DND-41 (cell line): ENCODE measurements at regions not wholly inside any gene's neighbourhood (a gene's known extent, or its start where the extent isn't known, plus 50 kb on each side); places are given as distances from the start of the nearest gene placed in this dataset.

Experiments used
- ATAC-seq: fragments of 200-7000 bp; cut with Tn5 transposase; 3 replicates; pipeline ENCODE4 v1.9.1; 2021; ENCODE audit warnings: low read depth; ENCODE audit not compliant: insufficient read depth
- DNase-seq: peaks from one replicate; pipeline ENCODE4 v3.0.0-alpha.2; 2020
- H2AFZ ChIP-seq: 2 replicates; pipeline ENCODE4 v1.6.0; 2012; ENCODE audit warnings: low read depth, low read length
- H3K27ac ChIP-seq: 2 replicates; pipeline ENCODE4 v1.5.1; 2012; ENCODE audit warnings: low read length, inconsistent platforms
- H3K27me3 ChIP-seq: fragments of 200-600 bp; sonication (generic); 2 replicates; pipeline ENCODE4 v1.6.0; 2012; ENCODE audit warnings: low read length, mild to moderate bottlenecking, inconsistent platforms; ENCODE audit not compliant: insufficient read depth, poor library complexity
- H3K36me3 ChIP-seq: 2 replicates; pipeline ENCODE4 v1.5.1; 2012; ENCODE audit warnings: low read length, inconsistent platforms; ENCODE audit not compliant: insufficient read depth
- H3K4me1 ChIP-seq: 2 replicates; pipeline ENCODE4 v1.5.1; 2012; ENCODE audit warnings: mild to moderate bottlenecking, low read length; ENCODE audit not compliant: insufficient read depth
- H3K4me2 ChIP-seq: 2 replicates; pipeline ENCODE4 v1.6.0; 2012; ENCODE audit warnings: mild to moderate bottlenecking, moderate library complexity, low read length, inconsistent platforms; ENCODE audit not compliant: insufficient read depth
- H3K4me3 ChIP-seq, 2 experiments: fragments of 200-600 bp in 1 of 2; shearing (Covaris generic) in 1 of 2; 2 replicates each; pipeline ENCODE4 v1.5.1; 2012 to 2016; ENCODE audit warnings: inconsistent platforms in 2 of 2, low read length in 2 of 2, mild to moderate bottlenecking in 2 of 2, low read depth in 1 of 2, moderate library complexity in 1 of 2
- H3K79me2 ChIP-seq: 2 replicates; pipeline ENCODE4 v1.6.0; 2012; ENCODE audit warnings: low read length, inconsistent platforms; ENCODE audit not compliant: insufficient read depth
- H3K9ac ChIP-seq: 2 replicates; pipeline ENCODE4 v1.6.0; 2012; ENCODE audit warnings: low read depth, mild to moderate bottlenecking, inconsistent platforms, low read length, moderate library complexity
- H3K9me3 ChIP-seq: 2 replicates; pipeline ENCODE4 v1.5.1; 2012; ENCODE audit warnings: low read length, moderate library complexity, mild to moderate bottlenecking, inconsistent platforms; ENCODE audit not compliant: insufficient read depth, severe bottlenecking
- H4K20me1 ChIP-seq: 2 replicates; pipeline ENCODE4 v1.6.0; 2012; ENCODE audit warnings: low read length; ENCODE audit not compliant: insufficient read depth
- EZH2 ChIP-seq: IDR thresholded peaks from 3 replicates; pipeline ENCODE4 v1.6.1; 2012; ENCODE audit warnings: borderline replicate concordance, low read depth, mild to moderate bottlenecking, moderate library complexity, low read length, inconsistent platforms; ENCODE audit not compliant: severe bottlenecking
- TF ChIP-seq, protein P1 (sequence below): IDR thresholded peaks from 2 replicates; pipeline ENCODE4 v1.5.1; 2012; ENCODE audit warnings: borderline replicate concordance, low read length, moderate library complexity, mild to moderate bottlenecking; ENCODE audit not compliant: poor library complexity, severe bottlenecking; ENCODE audit errors: extremely low read depth

DNA sequence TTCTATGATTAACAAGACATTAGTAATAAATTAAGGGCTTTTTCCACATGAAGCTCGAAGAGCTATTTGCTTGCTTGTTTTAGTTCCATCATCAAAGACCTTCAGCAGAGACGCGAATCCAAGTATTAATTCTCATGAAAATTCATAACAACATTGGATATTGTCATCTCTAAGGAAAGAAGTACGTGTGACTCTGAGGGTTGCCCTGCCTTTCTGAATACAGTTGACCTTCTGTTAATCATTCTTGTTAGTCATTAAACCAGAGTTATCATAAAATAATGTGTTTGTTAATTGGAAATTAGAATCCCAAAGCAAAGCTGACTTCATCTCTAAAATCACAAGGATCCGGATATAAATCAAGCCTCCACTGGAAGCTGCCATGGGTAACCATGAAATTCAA, 222.5 kb downstream of the ZNF608 start:
- Histone ChIP-seq H3K9me3 (no peaks in the 10 kb centered on the region), H3K36me3 (no peaks in the 10 kb centered on the region), H3K79me2 (no peaks in the 10 kb centered on the region), H3K27ac (no peak overlapping the region), H3K4me1 (peaks cover 9% of the 10 kb centered on the region; the same call in 1 of the 2 replicates), H4K20me1 (no peaks in the 10 kb centered on the region), H3K9ac (no peak overlapping the region), H3K4me3 (no peak overlapping the region), H2AFZ (no peak overlapping the region), H3K27me3 (no peaks in the 10 kb centered on the region), H3K4me2 (no peak overlapping the region)
- no peak for TF ChIP-seq EZH2
- TF ChIP-seq, protein P1, sequence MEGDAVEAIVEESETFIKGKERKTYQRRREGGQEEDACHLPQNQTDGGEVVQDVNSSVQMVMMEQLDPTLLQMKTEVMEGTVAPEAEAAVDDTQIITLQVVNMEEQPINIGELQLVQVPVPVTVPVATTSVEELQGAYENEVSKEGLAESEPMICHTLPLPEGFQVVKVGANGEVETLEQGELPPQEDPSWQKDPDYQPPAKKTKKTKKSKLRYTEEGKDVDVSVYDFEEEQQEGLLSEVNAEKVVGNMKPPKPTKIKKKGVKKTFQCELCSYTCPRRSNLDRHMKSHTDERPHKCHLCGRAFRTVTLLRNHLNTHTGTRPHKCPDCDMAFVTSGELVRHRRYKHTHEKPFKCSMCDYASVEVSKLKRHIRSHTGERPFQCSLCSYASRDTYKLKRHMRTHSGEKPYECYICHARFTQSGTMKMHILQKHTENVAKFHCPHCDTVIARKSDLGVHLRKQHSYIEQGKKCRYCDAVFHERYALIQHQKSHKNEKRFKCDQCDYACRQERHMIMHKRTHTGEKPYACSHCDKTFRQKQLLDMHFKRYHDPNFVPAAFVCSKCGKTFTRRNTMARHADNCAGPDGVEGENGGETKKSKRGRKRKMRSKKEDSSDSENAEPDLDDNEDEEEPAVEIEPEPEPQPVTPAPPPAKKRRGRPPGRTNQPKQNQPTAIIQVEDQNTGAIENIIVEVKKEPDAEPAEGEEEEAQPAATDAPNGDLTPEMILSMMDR, result no peak
- no peak for ATAC-seq
- no peak for DNase-seq

DNA sequence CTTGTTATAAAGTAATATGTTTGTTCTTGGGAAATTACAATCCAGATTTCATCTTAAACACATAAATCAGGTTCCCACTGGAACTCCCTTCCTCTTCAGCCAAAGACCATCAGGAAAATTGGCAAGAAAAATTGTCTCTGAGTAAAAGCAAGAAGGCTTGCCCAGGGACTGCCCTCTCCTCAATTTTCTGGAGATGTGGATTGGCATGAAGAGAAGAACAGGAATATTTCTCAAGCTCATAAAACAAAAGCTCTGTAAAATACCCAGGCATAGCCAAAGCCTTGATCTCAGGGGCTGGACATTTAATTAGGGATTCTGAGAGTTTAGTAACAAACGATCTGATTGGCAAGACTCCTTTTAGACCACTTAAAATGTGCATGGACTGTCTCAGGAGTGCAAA, 223.4 kb downstream of the ZNF608 start:
- no peak overlapping the region for H3K27ac ChIP-seq
- H3K79me2 ChIP-seq, result no peaks in the 10 kb centered on the region
- H3K36me3 ChIP-seq, result no peaks in the 10 kb centered on the region
- no peak overlapping the region for H3K4me2 ChIP-seq
- TF ChIP-seq, protein P1, result no peak
- no peak for TF ChIP-seq EZH2
- H3K9ac ChIP-seq, result no peak overlapping the region
- no peak overlapping the region for H3K4me3 ChIP-seq
- H2AFZ ChIP-seq, result no peak overlapping the region
- no peak for ATAC-seq
- no peak for DNase-seq
- H3K4me1 ChIP-seq, result peaks cover 5% of the 10 kb centered on the region; the same call in 1 of the 2 replicates
- no peaks in the 10 kb centered on the region for H3K9me3 ChIP-seq
- H3K27me3 ChIP-seq, result no peaks in the 10 kb centered on the region
- H4K20me1 ChIP-seq, result no peaks in the 10 kb centered on the region

DNA sequence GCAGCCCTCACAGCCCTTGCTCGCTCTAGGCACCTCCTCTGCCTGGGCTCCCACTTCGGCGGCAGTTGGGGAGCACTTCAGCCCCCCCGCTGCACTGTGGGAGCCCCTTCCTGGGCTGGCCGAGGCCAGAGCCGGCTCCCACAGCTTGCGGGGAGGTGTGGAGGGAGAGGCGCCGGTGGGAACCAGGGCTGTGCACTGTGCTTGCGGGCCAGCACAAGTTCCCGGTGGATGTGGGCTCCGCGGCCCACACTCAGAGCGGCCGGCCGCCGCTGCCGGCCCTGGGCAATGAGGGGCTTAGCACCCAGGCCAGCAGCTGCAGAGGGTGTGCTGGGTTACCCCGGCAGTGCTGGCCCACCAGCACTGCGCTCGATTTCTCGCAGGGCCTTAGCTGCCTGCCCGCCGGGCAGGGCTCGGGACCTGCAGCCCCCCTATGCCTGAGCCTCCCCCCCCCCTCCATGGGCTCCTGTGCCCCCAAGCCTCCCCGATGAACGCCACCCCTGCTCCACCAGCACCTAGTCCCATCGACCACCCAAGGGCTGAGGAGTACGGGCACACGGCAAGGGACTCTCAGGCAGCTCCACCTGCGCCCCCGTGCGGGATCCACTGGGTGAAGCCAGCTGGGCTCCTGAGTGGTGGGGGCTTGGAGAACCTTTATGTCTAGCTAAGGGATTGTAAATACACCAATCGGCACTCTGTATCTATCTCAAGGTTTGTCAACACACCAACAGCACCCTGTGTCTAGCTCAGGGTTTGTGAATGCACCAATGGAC, 224.8 kb downstream of the ZNF608 start:
- DNase-seq (no peak), ATAC-seq (no peak)
- no peak overlapping the region for H3K4me3 ChIP-seq
- no peaks in the 10 kb centered on the region for H3K36me3 ChIP-seq
- H3K9ac ChIP-seq, result no peak overlapping the region
- H2AFZ ChIP-seq, result no peak overlapping the region
- TF ChIP-seq, protein P1, result no peak
- no peak for TF ChIP-seq EZH2
- peaks cover 5% of the 10 kb centered on the region; the same call in 1 of the 2 replicates for H3K4me1 ChIP-seq
- H3K4me2 ChIP-seq, result no peak overlapping the region
- H3K9me3 ChIP-seq, result no peaks in the 10 kb centered on the region
- H3K27me3 ChIP-seq, result no peaks in the 10 kb centered on the region
- no peaks in the 10 kb centered on the region for H4K20me1 ChIP-seq
- no peaks in the 10 kb centered on the region for H3K79me2 ChIP-seq
- no peak overlapping the region for H3K27ac ChIP-seq
